ENCODE measurements at regions not wholly inside any gene's neighbourhood (a gene's known extent, or its start where the extent isn't known, plus 50 kb on each side); places are given as distances from the start of the nearest gene placed in this dataset.
"Not testable (repeated sequence)": the region's sequence is repeated elsewhere in the genome, so short reads cannot be mapped to it uniquely, and the experiment has no call there.

DNA sequence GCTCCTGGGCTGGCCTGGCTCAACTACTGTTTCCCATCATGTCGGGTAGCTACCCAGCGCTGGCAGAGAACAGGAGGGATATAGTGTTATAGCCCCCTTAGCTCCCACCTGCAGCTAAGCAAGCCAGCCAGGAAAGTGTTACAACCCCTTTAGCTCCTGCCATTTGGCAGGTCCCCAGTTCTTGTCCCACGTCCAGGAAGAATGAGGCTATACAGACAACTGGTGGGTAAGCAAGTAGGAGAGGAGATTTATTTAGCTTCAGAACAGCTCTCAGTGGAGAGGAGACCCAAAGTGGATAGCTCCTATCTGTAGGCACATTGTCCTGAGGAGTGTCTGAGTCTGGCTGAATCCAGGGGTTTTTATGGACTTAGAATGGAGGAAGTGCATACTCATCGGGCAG lies 741.1 kb upstream of the B3GALT2 start:
- DNase-seq, result no peak
- ChIA-PET CTCF (no interaction called here), POLR2A (interaction anchor here (0.7 kb wide), 1 partner anchor 123 kb away, joined by 3 read pairs; no protein-coding TSS in a partner anchor)
- H3K4me3 Mint-ChIP-seq, result no peak overlapping the region
- no peaks in the 10 kb centered on the region for H3K4me1 Mint-ChIP-seq (ENCODE audit: low read depth)
- H3K27ac Mint-ChIP-seq, result no peak overlapping the region
- no peaks in the 10 kb centered on the region for H3K27me3 Mint-ChIP-seq (ENCODE audit: low read depth)
- peaks cover 4% of the 10 kb centered on the region for H3K9me3 Mint-ChIP-seq (ENCODE audit: insufficient read depth)
- no peak for ATAC-seq
- H3K36me3 Mint-ChIP-seq (ENCODE audit: low read depth), result no peaks in the 10 kb centered on the region

DNA sequence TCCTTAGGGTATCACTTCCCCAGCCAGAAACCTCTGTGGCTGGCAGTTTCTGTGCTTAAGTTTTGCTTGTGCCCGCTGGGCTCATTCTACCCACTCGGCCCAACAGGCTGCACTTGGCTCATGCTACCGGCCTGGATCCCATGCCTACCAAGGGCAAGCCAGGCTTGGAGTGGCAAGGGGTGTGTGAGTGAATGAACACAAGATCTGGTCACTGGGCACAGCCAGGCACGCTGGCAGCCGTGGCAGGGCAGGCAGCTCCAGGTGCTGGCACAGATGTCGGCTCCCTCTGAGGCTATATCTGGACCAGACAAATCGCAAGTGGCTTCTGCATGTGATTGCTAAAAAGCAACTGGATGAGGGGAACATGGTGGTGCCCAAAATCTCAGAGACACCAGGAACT lies 740.5 kb upstream of the B3GALT2 start:
- Mint-ChIP-seq H3K27ac (no peak overlapping the region), H3K36me3 (ENCODE audit: low read depth) (no peaks in the 10 kb centered on the region), H3K4me3 (no peak overlapping the region), H3K9me3 (ENCODE audit: insufficient read depth) (peaks cover 4% of the 10 kb centered on the region), H3K27me3 (ENCODE audit: low read depth) (no peaks in the 10 kb centered on the region), H3K4me1 (ENCODE audit: low read depth) (no peaks in the 10 kb centered on the region)
- POLR2A ChIA-PET, result no interaction called here
- DNase-seq (no peak), ATAC-seq (no peak)
- CTCF ChIA-PET, result no interaction called here

DNA sequence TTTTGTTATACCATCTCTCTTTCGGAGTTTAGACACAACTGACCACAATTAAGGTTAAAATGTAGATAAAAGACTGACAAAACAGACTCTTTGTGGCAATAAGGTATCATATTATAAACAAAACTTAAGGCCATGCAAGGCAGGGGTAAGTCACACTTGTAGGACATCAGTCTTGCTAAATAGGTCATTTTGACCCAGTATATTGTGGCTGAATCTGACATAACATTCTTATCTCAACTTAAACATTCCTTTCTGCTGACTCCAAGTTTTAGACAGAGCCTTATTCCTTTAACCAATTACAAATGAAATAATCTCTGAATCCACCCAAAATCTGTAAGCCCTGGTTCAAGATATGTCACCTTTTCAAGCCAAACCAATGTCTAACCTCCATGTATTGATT lies 733.4 kb upstream of the B3GALT2 start:
- ChIA-PET CTCF (no interaction called here), POLR2A (no interaction called here)
- Mint-ChIP-seq H3K27ac (no peak overlapping the region), H3K36me3 (ENCODE audit: low read depth) (no peaks in the 10 kb centered on the region), H3K9me3 (ENCODE audit: insufficient read depth) (peaks cover 3% of the 10 kb centered on the region), H3K4me1 (ENCODE audit: low read depth) (no peaks in the 10 kb centered on the region), H3K27me3 (ENCODE audit: low read depth) (no peaks in the 10 kb centered on the region), H3K4me3 (no peak overlapping the region)
- no peak for DNase-seq
- ATAC-seq, result no peak

DNA sequence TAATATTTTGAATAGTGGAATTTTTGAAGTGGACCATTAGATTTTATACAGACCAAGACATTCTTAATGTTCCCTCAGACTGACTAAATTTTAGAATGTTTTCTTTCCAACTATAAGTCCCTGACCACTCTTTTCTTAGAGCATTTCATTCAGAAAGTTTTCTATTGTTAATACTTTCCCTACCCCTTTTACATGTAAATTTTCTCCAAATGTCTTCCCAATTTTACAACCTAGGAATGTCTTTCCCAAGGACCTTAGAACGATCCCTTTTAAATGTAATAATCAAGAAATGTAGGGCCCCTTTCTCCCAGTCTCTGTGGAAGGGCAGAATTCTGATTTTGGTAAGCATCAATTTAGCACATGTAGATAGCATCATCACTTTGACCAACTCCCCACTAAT lies 730.0 kb upstream of the B3GALT2 start:
- POLR2A ChIA-PET, result no interaction called here
- no peak for ATAC-seq
- Mint-ChIP-seq H3K4me3 (no peak overlapping the region), H3K36me3 (ENCODE audit: low read depth) (no peaks in the 10 kb centered on the region), H3K4me1 (ENCODE audit: low read depth) (no peaks in the 10 kb centered on the region), H3K27ac (no peak overlapping the region), H3K27me3 (ENCODE audit: low read depth) (no peaks in the 10 kb centered on the region), H3K9me3 (ENCODE audit: insufficient read depth) (no peaks in the 10 kb centered on the region)
- no peak for DNase-seq
- CTCF ChIA-PET, result no interaction called here

DNA sequence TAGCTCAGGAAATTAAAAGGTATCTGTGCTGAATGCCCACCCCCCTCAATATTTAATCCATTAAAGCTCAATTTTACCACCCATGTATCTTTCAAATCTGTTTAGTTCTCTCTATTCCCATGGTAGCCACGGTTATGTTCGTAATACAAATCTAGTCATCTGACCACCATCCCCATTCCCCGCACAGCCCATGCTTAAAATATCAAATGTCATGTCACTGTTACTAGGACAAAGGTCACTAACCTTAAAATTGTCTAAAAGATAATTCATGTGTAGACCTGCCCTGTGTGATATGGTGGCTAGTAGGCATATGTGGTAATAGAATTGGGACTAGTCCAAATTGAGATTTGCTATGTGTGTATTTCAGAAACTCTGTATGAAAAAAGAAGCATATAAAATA lies 728.5 kb upstream of the B3GALT2 start:
- CTCF ChIA-PET, result no interaction called here
- DNase-seq (no peak), ATAC-seq (no peak)
- Mint-ChIP-seq H3K36me3 (ENCODE audit: low read depth) (no peaks in the 10 kb centered on the region), H3K27me3 (ENCODE audit: low read depth) (no peaks in the 10 kb centered on the region), H3K4me1 (ENCODE audit: low read depth) (no peaks in the 10 kb centered on the region), H3K9me3 (ENCODE audit: insufficient read depth) (no peaks in the 10 kb centered on the region), H3K4me3 (no peak overlapping the region), H3K27ac (no peak overlapping the region)
- POLR2A ChIA-PET, result no interaction called here

DNA sequence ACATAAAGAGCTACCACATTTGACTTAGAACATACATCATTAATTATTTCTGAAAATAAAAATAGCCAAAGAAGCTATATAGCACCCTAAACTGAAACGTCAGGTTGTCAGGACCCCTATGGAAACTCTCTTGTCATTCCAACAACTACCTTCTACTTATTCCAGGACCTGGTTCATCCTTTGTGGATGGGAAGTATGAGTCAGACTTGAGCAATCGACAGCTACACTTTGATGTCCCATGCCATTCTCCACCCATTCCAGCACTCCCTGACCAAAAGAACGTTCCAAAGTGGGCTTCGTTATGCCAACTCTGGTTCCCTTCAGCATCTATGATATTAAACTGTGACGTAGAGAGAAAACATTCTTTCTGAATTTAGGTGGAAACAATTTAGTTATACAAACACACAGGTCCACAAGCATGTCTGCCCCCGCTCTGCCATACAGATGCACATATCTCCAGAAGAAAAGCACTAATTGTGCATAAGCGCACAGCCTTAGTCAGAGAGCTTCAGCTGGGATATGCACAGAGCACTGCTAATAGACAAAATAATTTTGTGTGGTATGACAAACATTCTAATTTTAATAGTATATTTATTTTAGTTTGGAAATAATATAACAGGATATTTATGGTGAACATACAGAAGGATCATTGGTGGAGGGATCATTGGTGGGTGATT lies 723.1 kb upstream of the B3GALT2 start:
- Mint-ChIP-seq H3K4me3 (no peak overlapping the region), H3K27me3 (ENCODE audit: low read depth) (no peaks in the 10 kb centered on the region), H3K36me3 (ENCODE audit: low read depth) (no peaks in the 10 kb centered on the region), H3K9me3 (ENCODE audit: insufficient read depth) (no peaks in the 10 kb centered on the region), H3K4me1 (ENCODE audit: low read depth) (no peaks in the 10 kb centered on the region), H3K27ac (no peak overlapping the region)
- ATAC-seq, result no peak
- ChIA-PET CTCF (no interaction called here), POLR2A (no interaction called here)
- no peak for DNase-seq

DNA sequence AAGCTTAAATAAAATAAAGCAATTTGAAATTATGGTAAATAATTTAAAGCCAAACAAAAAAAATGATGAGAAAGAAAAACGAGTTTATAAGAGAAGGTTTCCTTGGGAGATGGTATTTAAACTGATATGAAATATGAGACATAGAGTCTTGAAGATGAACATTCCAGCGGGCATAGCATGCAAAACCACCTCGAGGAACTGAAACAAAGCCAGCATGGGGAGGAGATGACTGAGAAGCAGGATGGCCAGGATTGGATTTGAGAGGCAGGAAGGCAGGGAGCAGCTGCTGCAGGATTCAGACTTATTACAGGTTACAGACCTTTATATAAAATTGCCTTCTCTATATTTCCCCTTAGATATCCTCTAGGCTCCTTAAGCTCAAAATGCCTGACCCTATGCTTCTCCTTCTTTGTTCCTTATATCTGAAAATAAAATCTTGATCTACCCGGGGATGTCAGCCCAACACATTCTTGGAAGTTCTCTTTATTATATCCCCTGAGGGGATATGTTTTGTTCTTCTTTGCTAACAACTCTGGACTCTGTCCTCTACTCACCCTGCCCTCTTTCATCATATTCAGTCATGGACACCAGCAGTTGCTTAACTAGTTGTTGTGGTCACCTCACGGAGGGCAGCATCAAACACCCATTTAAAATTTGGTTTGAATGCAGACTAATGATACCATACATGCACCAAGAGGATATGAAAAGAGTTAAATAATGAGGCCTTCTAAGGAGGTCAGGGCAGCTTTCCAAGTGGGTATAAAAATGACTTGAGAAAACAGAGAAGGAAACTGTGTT lies 719.1 kb upstream of the B3GALT2 start:
- H3K4me1 Mint-ChIP-seq (ENCODE audit: low read depth), result no peaks in the 10 kb centered on the region
- ATAC-seq (no peak), DNase-seq (no peak)
- no peak overlapping the region for H3K4me3 Mint-ChIP-seq
- H3K36me3 Mint-ChIP-seq (ENCODE audit: low read depth), result no peaks in the 10 kb centered on the region
- H3K27ac Mint-ChIP-seq, result no peak overlapping the region
- POLR2A ChIA-PET, result no interaction called here
- H3K9me3 Mint-ChIP-seq (ENCODE audit: insufficient read depth), result peaks cover 4% of the 10 kb centered on the region
- CTCF ChIA-PET, result no interaction called here
- no peaks in the 10 kb centered on the region for H3K27me3 Mint-ChIP-seq (ENCODE audit: low read depth)

DNA sequence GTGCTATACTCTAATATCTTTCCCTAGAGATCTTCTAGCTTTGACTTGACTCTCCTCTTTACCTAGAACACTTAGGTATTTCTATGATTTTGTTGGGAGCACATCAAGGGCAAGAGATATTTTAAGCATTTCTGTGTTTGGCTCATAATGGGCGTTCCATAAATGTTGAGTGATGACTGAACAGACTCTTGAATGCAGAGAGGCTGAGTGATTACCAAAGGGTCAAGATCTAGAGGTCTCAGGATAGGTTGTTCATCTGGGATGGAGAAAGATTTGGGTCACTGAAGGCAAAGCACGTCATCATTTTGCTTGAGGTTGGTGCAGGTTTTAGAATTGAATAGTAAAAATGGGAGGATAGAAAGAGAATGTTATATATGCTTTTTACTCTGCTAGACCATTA lies 705.4 kb upstream of the B3GALT2 start:
- Mint-ChIP-seq H3K4me3 (no peak overlapping the region), H3K4me1 (ENCODE audit: low read depth) (no peaks in the 10 kb centered on the region), H3K27ac (no peak overlapping the region), H3K27me3 (ENCODE audit: low read depth) (no peaks in the 10 kb centered on the region), H3K9me3 (ENCODE audit: insufficient read depth) (peaks cover 3% of the 10 kb centered on the region), H3K36me3 (ENCODE audit: low read depth) (peaks cover 2% of the 10 kb centered on the region)
- ATAC-seq (no peak), DNase-seq (no peak)
- ChIA-PET POLR2A (no interaction called here), CTCF (no interaction called here)

DNA sequence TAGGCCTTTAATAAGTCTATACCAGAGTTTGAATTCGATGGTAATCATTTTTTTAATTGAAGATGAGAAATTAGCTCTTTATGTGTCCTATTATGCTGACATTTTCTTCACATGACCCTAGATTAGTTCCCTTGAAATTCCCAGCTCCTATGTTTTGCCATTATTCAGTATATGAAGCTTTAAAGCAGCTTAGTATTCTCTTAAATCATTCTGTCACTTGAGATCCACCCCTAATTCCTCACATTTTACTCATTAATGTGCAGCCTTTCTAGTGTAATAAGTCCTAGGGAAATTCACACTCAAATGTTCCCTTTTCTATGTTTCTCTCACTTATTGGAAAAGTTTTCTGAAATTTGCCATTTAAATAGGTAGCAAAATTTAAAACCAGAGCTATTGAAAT lies 704.5 kb upstream of the B3GALT2 start:
- POLR2A ChIA-PET, result no interaction called here
- no peak overlapping the region for H3K4me3 Mint-ChIP-seq
- no peaks in the 10 kb centered on the region for H3K4me1 Mint-ChIP-seq (ENCODE audit: low read depth)
- H3K27ac Mint-ChIP-seq, result no peak overlapping the region
- DNase-seq, result no peak
- CTCF ChIA-PET, result no interaction called here
- H3K9me3 Mint-ChIP-seq (ENCODE audit: insufficient read depth), result peaks cover 3% of the 10 kb centered on the region
- no peak for ATAC-seq
- no peaks in the 10 kb centered on the region for H3K27me3 Mint-ChIP-seq (ENCODE audit: low read depth)
- H3K36me3 Mint-ChIP-seq (ENCODE audit: low read depth), result peaks cover 2% of the 10 kb centered on the region

DNA sequence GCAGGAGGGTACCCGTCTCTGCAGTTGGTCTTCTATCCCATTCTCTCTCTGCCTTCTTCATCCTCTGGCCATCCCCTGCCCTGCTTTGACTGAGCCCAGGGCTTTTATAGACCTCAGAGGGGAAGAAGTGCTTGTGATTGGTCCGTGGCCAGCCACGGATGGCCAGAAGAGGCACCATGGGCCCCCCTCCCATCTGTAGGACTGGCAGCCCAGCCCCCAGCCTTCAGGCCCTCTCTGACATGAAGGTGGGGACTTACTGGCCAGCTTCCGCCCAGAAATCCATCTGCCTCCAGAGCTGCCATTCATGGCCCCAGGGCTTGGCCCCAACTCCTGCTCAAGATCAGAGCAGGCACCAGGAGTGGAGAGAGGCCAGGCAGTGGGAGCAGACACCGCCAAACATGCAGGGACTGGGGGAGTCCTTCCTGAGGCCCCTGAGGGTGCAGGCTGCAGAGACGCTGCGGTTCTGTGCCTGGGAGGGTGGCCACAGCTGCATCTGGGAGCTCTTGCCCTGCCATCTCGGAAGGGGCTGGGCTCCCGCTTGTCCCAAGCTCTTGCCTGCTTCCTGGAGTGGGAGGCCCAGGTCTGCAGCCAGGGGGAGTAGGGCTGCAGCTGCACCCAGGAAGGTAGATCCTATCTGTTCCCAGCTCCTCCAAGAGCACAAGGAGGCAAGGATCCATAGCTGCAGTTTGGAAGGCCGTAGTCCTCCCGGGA lies 698.6 kb upstream of the B3GALT2 start:
- DNase-seq (no peak), ATAC-seq (no peak)
- Mint-ChIP-seq H3K27ac (no peak overlapping the region), H3K36me3 (ENCODE audit: low read depth) (peaks cover 5% of the 10 kb centered on the region), H3K4me3 (no peak overlapping the region), H3K9me3 (ENCODE audit: insufficient read depth) (peaks cover 3% of the 10 kb centered on the region), H3K4me1 (ENCODE audit: low read depth) (no peaks in the 10 kb centered on the region), H3K27me3 (ENCODE audit: low read depth) (no peaks in the 10 kb centered on the region)
- ChIA-PET POLR2A (no interaction called here), CTCF (no interaction called here)

DNA sequence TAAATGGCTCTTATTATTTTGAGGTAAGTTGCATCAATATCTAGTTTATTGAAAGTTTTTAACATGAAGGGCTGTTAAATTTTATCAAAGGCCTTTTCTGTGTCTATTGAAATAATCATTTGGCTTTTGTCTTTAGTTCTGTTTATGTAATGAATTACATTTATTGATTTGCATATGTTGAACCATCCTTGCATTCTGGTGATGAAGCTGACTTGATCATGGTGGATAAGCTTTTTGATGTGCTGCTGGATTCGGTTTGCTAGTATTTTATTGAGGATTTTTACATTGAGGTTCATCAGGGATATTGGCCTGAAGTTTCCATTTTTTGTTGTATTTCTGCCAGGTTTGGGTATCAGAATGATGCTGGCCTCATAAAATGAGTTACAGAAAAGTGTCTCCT lies 691.5 kb upstream of the B3GALT2 start:
- DNase-seq; H3K4me1 Mint-ChIP-seq (ENCODE audit: low read depth); ATAC-seq; H3K36me3 Mint-ChIP-seq (ENCODE audit: low read depth); H3K27ac Mint-ChIP-seq; POLR2A ChIA-PET; H3K4me3 Mint-ChIP-seq; H3K27me3 Mint-ChIP-seq (ENCODE audit: low read depth); CTCF ChIA-PET: not testable (repeated sequence)
- peaks cover 15% of the 10 kb centered on the region for H3K9me3 Mint-ChIP-seq (ENCODE audit: insufficient read depth)

DNA sequence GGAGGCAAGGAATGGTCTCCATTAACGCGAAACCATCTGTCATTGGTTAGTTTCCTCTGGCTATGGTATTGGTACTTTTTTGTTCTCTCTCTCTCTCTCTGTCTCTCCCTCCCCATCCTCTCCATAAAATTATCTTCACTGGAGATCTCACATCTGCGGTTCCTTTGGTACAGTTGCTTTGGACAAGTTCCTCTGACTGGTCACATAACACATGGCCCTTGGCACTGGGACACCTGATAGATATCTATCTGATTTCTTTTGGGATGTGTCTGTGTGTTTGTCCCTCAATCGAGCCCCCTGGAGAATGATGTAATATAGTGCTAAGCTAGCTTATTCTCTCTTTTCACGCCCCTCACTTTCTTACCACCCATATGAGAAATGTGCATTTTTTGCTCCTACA lies 682.0 kb upstream of the B3GALT2 start:
- DNase-seq (no peak), ATAC-seq (no peak)
- no peaks in the 10 kb centered on the region for H3K36me3 Mint-ChIP-seq (ENCODE audit: low read depth)
- ChIA-PET CTCF (no interaction called here), POLR2A (no interaction called here)
- no peaks in the 10 kb centered on the region for H3K9me3 Mint-ChIP-seq (ENCODE audit: insufficient read depth)
- H3K4me3 Mint-ChIP-seq, result no peak overlapping the region
- no peak overlapping the region for H3K27ac Mint-ChIP-seq
- H3K27me3 Mint-ChIP-seq (ENCODE audit: low read depth), result no peaks in the 10 kb centered on the region
- H3K4me1 Mint-ChIP-seq (ENCODE audit: low read depth), result no peaks in the 10 kb centered on the region
